ENCODE measurements at regions not wholly inside any gene's neighbourhood (a gene's known extent, or its start where the extent isn't known, plus 50 kb on each side); places are given as distances from the start of the nearest gene placed in this dataset.
A peak's percentile ranks its signal among the peaks of the same experiment; 100 is the strongest.
"Not testable (repeated sequence)": the region's sequence is repeated elsewhere in the genome, so short reads cannot be mapped to it uniquely, and the experiment has no call there.

DNA sequence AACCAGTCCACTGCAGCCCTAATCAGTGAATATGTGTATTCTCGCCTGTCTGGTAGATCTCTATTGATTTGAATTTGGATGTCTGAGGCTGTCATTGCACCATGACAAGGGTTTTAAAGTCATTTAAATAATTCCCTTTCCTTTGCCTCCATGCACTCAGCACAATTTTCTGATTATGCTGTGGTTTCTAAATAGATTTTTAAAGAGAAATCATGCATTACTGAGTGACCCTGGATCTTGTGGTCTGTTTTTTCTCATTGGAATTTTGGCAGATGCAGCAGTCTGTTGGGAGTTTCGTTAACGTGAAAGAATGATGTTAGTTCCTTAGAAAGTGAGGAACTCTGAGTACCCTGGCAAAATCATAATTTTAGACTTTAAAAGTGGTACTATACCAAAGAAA, 396.0 kb downstream of the LRRC70 start:
- peak; percentile 4 for DNase-seq

DNA sequence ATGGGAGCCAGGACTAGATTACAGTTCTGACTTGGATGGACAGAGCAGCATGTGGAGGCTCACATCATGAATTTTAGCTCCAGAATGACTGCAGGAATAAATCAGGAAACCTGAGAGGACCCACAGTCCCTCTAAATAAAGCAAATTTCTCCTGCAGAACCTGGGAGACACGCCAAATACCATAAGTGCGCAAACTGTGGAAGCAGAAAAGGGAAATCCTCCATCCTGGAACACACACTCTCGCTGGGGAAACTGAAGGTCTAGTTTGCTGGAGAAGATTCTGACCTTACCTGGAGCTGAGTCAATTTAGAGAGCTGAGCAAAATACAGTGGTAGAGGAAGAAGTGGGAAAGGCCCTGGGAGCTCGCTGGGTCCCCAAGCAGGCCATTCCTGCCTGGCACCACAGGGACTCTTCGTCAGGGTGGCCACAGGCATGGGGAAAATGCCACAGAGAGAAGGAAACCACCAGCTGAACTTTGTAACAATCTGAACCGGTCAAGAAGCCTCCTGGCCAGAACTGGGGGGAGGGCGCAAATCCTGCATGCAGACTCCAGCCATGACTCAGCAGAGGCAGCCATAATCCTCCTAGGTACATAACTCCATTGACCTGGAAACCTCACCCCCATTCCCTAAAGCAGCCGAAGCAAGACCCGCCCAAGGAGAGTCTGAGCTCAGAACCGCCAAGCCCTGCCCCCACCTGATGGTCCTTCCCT, 390.9 kb downstream of the LRRC70 start:
- no peak for DNase-seq

DNA sequence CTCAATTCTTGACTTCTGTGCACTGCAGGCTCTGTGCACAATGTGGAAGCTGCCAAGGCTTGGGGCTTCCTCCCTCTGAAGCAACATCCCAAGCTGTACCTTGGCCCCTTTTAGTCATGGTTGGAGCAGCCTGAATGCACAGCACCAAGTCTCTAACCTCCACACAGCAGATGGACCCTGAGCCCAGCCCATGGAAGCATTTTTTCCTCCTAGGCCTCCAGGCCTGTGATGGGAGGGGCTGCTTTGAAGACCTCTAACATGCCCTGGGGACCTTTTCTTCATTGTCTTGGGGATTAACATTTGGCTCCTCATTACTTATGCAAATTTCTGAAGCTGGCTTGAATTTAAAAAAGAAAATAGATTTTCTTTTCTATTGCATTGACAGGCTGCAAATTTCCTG, 385.8 kb downstream of the LRRC70 start:
- DNase-seq: no peak

DNA sequence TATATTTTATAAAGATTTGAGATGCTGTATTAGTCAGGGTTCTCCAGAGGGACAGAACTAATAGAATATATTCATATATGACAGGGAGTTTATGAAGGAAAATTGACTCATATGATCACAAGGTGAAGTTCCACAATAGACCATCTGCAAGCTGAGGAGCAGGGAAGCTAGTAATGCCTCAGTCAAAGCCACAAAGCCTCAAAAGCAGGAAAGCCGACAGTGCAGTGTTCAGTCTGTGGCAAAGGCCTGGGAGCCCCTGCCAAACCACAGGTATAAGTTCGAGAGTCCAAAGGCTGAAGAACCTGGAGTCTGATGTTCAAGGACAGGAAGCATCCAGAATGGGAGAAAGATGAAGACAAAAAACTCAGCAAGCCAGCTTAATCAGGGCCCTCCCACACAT, 382.2 kb downstream of the LRRC70 start:
- no peak for DNase-seq

DNA sequence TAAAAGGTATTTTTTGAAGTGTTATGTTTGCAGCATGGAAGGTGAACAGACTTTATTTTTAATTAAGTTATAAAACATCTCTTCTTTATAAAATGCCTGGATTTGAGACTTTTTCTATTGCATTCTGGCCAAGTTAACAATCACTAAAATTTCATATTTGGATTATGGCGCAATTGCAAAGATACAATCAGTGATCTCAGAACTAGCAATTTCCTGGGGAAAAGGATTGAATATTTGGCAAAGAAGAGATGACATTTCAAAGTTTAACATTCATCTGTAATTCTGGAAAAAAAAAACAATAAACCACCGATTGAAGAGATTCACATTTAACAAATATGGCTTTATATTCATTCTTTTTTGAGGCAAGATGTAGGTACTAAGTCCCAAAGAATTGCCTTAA, 378.0 kb downstream of the LRRC70 start:
- no peak for DNase-seq

DNA sequence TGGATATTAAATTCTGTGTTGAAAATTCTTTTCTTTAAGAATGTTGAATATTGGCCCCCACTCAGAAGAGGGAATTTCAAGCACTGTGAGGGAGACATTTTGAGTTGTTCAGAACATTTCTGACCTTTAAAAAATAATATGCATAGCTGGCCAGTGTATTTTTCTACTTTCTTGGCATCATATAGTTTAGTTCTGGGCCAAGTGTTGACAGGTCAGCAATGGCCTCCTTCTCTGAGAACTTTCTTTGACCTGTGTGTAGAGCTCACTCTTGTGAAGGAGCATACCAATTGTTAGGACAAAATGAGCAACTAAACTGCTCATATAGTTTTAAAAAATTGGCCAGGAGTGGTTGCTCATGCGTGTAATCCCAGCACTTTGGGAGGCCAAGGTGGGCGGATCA, 376.0 kb downstream of the LRRC70 start:
- DNase-seq: no peak

DNA sequence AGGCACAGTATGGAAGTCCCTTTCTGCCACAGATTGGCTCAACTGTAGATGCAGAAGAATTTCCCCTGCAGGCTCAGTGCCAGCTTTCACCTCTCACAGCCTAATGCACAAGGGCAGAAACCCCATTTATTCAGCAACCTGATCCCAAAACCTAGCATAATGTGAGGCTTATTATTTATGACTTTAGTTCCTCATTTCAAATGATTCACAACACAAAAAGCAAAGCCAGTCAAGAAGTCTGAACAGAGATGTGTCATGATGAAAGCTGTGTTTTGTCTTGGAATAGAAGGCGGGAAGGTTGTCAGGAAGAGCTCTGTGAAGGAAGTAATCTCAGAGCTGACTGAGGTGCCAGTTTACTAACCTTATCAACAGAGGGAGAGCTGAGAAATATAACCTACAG, 369.7 kb downstream of the LRRC70 start:
- DNase-seq: no peak

DNA sequence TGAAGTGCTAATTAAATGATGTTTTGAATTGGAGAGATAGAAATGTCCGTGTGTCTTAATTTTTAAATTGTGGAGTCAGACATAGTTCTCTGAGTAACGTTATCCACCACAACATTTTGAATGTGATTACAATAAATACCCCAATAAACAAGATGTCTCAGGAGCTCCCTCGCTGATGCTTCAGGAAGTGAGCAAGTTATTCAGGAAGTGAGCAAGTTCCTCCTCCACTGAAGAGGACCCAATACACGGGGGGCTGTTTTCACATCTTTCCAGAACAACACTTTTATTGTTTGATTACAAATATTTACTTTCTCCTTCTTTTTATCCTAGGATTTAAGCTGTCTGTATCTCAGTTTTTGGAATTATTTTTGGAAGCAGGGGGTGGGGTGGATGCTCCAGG, 363.8 kb downstream of the LRRC70 start:
- no peak for DNase-seq

DNA sequence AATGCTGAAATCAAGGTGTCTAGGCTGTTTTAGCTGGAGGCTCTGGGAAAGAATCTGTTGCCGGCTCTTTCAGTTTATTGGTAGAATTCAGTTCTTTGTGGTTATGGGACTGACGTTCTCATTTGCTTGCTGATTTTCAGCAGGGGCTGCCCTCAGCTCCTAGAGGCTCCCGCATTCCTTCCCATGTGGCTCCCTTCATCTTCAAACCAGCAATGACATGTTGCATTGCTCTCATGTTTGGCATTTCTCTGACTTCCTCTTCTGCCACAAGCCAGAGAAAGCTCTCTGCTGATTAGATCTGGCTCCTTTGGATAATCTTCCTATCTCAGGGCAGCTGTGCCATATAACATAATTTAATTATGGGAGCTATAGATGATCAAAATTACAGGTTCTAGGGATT, 360.3 kb downstream of the LRRC70 start:
- no peak for DNase-seq

DNA sequence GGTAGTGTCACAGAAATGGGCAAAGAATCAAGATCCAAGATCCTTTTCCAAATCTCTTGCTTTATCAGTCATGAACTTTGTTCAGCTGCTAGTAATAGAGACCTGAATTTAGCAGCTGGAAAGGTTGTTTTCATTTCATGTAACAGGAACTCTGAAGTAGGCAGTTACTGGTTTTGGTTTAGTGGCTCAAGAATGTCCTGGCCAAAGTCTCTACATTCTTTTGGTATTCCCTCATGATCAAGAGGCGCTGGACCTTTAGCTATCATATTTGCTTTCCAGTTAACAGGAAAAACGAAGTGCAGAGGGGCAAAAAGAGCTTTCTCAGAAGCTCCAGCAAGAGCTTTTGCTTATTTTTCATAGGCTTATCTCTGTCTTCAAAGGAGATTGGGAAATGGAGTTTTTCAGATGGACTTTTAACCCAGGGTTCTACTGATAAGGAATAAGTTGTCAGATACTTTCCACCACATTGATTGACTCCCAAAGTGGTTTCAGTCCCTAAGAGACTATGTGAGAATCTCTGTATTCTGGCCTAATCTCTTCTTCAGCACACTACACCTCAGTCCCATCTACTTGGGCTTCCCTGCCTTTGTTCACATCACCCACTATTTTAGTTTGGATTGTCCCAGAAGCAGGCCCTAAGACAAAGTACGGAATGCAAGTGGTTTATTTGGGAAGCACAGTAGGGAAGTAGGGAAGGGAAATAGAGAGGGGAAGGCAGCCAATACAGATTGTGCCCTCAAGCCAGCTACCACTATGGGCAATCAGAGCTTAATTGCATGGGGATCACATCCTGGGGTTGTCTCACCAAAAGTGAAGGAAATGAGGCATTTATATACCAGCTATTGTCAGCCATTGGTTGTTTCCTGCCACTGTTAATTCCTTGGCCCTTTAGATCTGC, 359.3 kb downstream of the LRRC70 start:
- DNase-seq: no peak

DNA sequence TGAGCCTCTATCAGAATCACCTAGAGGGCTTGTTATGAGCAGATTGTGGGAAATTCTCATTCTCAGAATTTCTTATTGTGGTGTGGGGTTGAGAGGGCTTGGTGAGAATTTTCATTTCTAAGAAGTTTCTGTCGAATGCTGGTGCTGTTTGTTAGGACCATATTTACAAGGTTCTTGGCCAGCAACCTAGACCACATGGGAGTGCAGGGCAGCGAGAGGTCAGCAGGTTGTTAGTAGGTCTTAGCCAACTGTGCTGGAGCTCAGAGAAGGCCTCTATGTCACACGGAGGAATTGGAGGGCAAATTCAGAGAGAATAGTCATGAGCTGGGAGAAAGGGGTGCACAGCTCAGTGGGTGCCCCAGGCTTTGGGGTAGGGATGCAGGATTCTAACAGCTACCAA, 357.0 kb downstream of the LRRC70 start:
- no peak for DNase-seq

DNA sequence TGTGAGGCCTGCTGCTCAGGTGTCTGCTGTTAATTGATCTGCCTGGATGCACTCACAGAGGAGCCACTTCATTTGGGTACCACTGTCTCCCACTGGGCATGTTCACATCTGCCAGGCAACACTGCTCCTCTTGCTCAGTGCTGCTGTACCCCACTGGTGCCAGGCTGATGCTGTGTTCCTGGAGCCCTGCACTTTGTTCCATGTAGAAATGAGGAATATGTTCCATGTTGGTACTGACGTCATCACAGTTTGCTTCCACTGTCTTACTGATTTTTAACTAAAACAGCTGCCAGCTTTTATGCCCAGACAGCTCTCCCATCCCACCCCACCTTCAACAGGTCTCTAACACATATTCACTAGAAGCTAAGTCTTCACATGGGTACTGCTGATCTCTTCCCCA, 355.7 kb downstream of the LRRC70 start:
- DNase-seq: no peak

DNA sequence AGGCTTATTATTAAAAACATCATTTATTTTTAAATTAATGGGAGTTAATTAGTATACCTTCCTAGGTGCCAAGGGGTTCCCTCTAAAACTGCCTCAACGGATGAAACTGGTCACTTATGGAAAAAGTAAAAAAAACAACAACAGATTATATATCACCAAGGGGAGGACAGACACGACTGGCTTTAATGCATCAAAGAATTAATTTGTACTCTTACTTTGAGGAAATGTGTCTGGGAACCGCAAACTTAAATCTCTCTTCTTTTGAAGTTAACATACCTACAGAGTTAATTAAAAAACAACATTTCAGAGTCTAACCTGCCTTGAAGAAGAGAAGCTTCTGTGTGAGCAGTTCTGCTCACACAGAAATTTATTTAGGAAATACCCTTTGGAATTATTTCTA, 354.6 kb downstream of the LRRC70 start:
- no peak for DNase-seq

DNA sequence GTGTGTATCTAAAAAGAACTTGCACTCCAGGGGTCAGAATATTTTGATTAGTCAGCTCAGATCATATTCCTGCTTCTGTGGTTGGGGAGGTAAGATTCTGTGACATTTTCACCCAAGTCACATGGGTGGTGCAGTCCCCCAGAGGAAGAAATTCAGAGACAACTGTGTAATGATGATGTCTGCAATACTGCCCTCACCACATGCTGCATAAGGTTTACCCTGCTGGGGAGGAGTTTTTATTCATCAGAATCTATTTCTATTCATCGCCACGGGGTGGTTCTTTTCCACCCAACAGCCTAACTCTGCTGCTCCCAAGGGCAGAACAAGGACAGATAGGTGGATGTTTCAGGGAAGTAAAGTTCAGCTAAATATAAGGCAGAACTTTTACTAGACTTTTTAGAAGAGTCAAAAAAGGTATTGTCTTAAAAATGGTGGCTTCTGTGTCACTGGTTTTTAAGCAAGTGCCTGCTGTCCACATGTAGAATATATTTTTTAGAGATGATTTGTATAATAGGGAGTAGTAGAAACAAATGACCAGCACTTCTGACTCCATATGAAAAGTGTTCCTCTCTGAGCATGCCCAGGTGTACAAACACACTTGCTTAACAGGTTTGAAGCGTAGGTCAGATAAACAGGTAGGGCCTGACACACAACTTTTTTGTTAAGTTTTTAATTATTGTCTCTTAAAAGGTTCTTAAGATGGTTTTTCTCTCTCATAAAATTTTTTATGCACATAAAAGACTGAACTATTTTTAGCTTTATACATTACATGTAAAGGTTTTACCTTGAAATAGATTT, 352.7 kb downstream of the LRRC70 start:
- no peak for DNase-seq

DNA sequence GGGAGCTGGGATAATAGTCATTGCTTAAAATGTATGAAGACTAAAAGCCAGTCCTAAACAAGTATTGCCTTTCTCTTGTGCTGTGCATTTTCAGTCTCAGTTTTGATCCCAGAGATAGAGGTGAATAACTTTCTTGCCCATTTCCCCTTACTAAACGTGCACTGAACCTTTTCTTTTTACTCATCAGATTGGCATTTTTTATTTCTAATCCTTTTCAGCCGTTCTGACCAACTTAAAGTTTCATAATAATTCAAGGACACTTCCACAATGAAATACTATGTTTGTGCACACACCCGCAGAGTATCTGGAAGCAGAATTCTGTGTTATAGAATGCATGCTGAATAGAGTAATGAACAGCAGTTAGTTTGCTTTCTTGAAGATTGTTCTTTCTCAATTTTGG, 343.6 kb downstream of the LRRC70 start:
- no peak for DNase-seq

DNA sequence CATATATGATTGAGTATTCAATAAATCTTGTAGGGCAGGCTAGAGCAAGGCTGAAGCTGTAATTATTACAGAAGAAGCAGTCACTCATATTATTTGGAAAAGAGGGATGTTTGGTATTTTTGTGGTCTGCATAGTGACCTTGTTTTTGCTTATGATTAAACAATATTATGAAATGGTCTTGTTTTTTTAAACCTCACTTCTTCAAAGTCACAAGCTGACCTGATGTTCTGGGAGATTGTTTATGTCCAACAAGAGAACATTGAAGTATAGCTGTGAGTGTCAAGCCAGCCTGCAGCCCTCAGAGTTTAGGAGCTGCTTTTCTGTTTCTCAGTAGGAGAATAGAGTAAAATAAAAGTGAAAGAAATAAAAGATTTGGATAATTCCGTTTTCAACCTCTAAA, 342.2 kb downstream of the LRRC70 start:
- DNase-seq: no peak

DNA sequence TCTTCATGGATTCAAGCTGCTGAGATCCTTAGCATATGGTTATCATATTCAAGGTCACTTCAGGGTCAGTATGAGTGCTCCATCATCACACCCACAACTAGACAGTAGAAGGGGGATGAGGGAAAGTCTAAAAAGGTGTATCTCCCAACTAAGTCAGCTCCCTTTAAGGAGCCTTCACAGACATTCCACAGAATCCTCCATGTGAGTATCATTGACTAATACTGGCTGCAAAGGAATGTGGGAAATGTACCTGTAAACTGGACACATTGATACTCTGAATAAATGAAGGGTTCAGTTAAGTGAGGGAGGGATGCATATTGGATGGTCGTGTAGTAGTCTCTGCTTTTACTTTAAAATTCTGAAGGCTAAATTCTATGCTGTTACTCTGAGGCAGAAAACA, 330.7 kb downstream of the LRRC70 start:
- DNase-seq: no peak

DNA sequence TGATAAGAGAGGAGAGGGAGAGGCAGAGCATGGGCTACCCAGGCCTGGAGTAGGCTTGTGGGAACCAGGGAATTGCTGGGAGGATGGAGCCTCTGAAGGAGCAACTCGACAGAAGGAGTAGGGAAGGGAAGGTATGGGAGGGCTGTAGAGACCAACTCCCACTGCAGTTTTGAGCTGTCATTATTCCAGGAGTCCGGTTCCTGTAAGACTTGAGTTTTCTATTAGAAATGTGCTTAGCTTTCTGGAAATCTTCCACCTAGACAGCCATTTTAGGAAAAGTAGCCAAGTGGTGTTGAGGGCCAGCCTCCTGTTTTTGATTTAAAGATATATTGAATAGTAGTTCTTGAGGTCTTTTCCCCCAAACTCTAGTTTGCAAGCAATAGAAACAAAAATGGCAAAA, 323.5 kb downstream of the LRRC70 start:
- no peak for DNase-seq

DNA sequence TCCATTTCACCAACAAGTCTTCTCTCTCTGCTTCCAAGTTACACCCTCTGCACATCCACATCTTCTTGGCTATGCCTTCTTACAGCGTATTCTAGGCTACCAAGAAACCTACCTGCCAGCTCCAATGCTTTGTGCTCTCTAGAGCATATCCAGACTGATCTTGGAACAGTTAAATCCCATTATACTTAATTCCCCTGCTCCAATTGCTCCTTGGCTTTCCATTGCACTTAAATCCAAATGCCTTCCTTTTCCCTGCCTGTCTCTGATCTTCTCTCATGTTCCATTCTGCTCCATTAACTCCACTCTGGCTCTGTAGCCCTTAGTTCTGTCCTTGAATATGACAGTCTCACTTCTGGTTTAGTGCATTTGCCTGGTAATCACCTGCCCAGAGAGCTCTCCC, 322.4 kb downstream of the LRRC70 start:
- DNase-seq: no peak

DNA sequence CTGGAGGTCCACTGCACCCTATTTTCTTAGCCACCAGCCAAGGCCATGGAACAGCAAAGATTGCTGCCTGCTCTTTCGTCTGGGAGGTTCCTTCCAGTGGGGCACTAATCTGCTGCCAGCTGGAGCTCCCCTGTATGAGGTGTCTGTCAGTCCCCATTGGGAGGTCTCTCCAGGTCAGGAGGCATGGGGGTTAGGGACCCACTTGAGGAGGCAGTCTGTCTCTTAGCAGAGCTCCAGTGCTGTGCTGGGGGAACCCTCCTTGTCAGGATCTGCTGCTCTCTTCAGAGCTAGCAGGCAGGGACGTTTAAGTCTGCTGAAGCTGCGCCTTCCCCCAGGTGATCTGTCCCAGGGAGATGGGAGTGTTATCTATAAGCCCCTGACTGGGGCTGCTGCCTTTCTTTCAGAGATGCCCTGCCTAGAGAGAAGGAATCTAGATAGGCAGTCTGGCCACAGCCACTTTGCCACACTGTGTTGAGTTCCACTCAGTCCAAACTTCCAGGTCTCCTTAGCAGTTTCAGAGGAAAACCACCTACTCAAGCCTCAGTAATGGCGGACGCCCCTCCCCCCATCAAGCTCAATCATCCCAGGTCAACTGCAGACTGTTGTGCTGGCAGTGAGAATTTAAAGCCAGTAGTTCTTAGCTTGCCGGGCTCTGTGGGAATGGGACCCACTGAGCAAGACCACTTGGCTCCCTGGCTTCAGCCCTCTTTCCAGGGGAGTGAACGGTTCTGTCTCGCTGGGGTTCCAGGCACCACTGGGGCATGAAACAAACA, 317.7 kb downstream of the LRRC70 start:
- no peak for DNase-seq

DNA sequence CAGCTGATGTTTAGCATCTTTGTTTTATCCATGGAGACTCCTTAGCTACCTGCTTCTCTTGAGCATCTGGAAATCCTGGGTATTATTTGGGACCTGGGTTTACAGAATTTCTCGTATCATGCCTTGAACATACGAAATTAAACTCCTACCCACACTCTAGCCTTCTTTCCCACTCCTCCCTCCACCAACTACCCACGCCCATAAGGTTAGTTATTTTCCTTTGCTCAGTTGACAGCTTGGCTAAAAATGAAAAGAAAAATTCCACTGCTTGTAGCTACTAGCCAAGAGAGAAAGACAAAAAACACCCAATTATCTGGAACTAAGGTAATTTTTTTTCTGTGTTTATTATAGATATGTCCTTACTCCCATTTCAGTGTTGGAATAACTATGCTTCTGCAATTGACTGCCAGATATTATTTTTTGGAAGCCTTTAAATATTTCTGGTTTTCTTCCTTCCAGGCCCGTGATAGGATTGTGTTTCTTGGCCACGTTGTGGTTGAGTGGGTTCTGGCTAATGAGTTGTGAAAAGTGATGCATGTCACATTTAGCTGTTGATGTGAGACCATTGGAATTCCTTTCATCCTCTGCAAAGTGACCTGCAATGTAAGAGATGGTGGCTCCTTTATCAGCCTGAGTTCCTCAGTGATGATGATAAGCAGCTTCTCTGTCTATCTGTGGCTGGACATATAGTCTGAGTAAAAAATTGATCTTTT, 308.1 kb downstream of the LRRC70 start:
- DNase-seq: no peak

DNA sequence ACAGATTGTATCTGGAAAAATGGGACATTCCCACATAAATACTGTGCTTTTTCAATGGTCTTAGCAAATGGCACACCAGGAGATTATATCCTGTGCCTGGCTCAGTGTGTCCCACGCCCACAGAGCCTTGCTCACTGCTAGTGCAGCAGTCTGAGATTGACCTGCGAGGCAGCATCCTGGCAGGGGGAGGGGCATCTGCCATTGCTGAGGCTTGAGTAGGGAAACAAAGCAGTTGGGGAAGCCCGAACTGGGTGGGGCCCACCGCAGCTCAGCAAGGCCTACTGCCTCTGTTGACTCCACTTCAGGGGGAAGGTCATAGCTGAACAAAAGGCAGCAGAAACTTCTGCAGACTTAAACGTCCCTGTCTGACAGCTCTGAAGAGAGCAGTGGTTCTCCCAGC, 258.7 kb downstream of the LRRC70 start:
- not testable (repeated sequence) for DNase-seq
